ENCODE measurements at regions not wholly inside any gene's neighbourhood (a gene's known extent, or its start where the extent isn't known, plus 50 kb on each side); places are given as distances from the start of the nearest gene placed in this dataset.

GRCh38 chr1:195501118-195501517 is 1107.1 kb downstream of the KCNT2 start:
- no peak for DNase-seq (ENCODE audit: low read depth)
- H3K4me3 ChIP-seq (ENCODE audit: control insufficient read depth, low read depth, low read length) = no peak overlapping the region
- TF ChIP-seq CTCF (conservative IDR thresholded peaks at IDR 0.05; ENCODE audit: control insufficient read depth, insufficient read depth, low read depth, low read length) = no peak

- no peak for TF ChIP-seq CTCF (conservative IDR thresholded peaks at IDR 0.05; ENCODE audit: control insufficient read depth, insufficient read depth, low read depth, low read length)
- no peak for DNase-seq (ENCODE audit: low read depth)
- H3K4me3 ChIP-seq (ENCODE audit: control insufficient read depth, low read depth, low read length) = no peak overlapping the region
Measured at GRCh38 chr1:195495720-195496635, 1112.3 kb downstream of the KCNT2 start.

GRCh38 chr1:195482137-195482536 is 1126.1 kb downstream of the KCNT2 start:
- TF ChIP-seq CTCF (conservative IDR thresholded peaks at IDR 0.05; ENCODE audit: control insufficient read depth, insufficient read depth, low read depth, low read length) = no peak
- DNase-seq (ENCODE audit: low read depth) = no peak
- no peak overlapping the region for H3K4me3 ChIP-seq (ENCODE audit: control insufficient read depth, low read depth, low read length)

- no peak for DNase-seq (ENCODE audit: low read depth)
- TF ChIP-seq CTCF (conservative IDR thresholded peaks at IDR 0.05; ENCODE audit: control insufficient read depth, insufficient read depth, low read depth, low read length) = no peak
- H3K4me3 ChIP-seq (ENCODE audit: control insufficient read depth, low read depth, low read length) = no peak overlapping the region
Measured at GRCh38 chr1:195481293-195481692, 1126.9 kb downstream of the KCNT2 start.

- DNase-seq (ENCODE audit: low read depth) = no peak
- TF ChIP-seq CTCF (conservative IDR thresholded peaks at IDR 0.05; ENCODE audit: control insufficient read depth, insufficient read depth, low read depth, low read length) = no peak
Measured at GRCh38 chr1:195475568-195475967, 1132.7 kb downstream of the KCNT2 start.

GRCh38 chr1:195472291-195472690 is 1135.9 kb downstream of the KCNT2 start:
- no peak for TF ChIP-seq CTCF (conservative IDR thresholded peaks at IDR 0.05; ENCODE audit: control insufficient read depth, insufficient read depth, low read depth, low read length)
- no peak for DNase-seq (ENCODE audit: low read depth)
- no peak overlapping the region for H3K4me3 ChIP-seq (ENCODE audit: control insufficient read depth, low read depth, low read length)

More at GRCh38 chr1:195475568-195475967, 1132.7 kb downstream of the KCNT2 start:
- no peak overlapping the region for H3K4me3 ChIP-seq (ENCODE audit: control insufficient read depth, low read depth, low read length)
